GM21423 (cell line): ENCODE measurements at regions not wholly inside any gene's neighbourhood (a gene's known extent, or its start where the extent isn't known, plus 50 kb on each side); places are given as distances from the start of the nearest gene placed in this dataset.
"Not testable (repeated sequence)": the region's sequence is repeated elsewhere in the genome, so short reads cannot be mapped to it uniquely, and the experiment has no call there.

Experiments
- ATAC-seq: cut with Tn5 transposase; IDR thresholded peaks from one replicate; pipeline ENCODE4 v1.9.1; 2021; ENCODE audit warnings: mild to moderate bottlenecking, moderate library complexity; ENCODE audit not compliant: unreplicated experiment

- ATAC-seq = peak; percentile 39
Measured at GRCh38 chr1:146297781-146298574, 69.2 kb upstream of the NOTCH2NLA start.

DNA sequence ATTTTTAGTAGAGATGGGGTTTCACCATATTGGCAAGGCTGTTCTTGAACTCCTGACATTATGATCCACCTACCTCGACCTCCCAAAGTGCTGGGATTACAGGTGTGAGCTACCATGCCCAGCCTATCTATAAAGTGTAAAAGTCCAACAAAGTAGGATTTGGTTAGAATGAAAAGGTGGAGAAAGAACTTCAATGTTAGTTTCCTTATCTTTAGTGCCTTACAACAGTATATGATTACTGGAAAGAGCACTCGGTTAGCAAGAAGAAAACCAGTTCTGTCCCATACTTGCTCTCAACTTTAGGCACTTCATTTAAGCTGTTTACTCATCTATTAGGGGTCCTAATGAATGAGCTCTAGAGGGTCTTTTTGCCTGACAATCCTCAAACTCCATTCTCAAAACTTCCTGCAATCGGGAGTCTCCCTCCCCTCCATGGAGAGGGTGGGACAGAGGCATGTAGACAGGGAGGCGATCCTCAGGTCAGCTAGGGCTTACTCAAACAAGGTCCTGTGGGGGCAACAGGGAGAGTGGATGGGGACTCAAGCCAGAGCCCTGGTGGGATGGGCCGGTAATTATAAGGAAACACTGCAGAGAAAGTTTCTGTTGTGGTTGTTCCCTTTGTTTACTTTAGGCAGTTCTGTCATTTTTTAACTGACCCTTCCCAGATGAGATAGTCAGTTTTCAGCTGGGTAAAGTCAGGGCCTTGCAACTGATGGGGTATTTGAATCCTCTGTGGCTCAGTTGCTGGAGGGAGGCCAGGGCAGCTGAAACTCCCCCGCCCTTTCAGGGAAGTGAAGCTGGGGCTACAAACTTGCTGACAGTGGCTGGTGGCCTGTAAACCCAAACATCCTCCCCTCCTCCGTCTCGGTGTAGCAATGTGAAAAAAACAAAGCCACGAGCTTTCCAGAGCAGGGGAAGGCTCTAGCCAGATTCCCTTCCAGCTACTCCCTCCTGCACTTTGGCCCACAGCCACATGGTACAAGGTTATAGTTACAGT, 64.4 kb upstream of the NOTCH2NLA start:
- peak; percentile 44 for ATAC-seq

DNA sequence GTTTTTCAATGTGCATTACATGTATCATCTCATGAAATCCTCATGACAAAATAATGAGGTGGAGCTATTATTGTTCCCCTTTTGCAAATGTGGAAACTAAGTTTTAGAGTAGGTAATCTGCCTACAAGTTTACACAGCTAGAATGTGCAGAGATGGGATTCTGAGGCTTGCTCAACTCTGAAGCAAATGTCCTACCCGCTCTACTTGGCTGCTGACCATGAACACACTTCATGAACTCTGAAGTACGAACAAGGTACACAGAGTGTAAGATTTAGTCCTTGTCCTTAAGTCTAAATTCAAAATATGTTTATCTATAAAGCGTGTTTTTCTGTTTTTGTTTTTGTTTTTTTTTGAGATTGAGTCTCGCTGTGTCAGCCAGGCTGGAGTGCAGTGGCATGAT, 63.6 kb upstream of the NOTCH2NLA start:
- ATAC-seq = not testable (repeated sequence)

GRCh38 chr1:146287881-146288280, 59.1 kb upstream of the NOTCH2NLA start:
- not testable (repeated sequence) for ATAC-seq

DNA sequence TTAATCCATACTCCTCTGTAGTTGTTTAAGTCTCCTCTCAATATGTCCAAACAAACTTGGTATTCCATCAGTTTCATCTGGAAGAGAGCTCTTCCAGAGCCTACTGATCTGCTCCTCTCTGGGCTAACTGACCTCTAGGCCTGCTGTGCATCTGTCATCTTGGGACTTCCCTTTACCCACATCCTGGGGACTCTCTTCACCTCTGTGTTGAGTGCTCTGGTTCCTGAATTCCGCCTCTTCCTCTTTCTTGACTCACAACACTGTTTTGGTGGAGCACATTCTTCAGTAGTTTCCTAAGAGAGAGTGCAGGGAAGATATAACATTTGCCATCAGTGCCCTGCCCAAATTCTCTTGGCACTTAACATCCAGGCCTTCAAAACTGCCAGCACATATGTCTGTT, 55.9 kb upstream of the NOTCH2NLA start:
- ATAC-seq = peak; percentile 46

- peak; percentile 26 for ATAC-seq
Measured at GRCh38 chr1:146283527-146283880, 54.7 kb upstream of the NOTCH2NLA start.

GRCh38 chr1:146282807-146283526, 54.1 kb upstream of the NOTCH2NLA start:
- peak; percentile 68 for ATAC-seq

DNA sequence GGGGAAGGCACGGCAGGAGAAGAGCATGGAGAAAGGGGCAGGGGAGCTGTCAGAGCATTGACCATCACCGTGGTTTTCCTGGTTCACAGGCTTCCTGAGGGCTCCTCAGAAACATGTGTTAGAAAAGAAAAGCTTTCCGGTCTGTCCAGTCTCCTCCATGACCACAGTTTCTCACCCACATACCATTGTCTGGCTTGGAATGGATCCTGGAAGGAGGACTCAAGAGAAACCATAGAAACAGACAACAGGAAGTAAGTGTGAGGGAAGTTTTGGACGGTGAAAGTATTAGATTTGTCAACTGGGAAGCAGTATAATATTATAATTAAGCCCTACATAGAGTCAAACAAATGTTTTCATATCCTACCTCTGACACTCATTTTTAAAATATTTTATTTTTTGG, 52.7 kb upstream of the NOTCH2NLA start:
- not testable (repeated sequence) for ATAC-seq

GRCh38 chr1:146278758-146279157, 49.9 kb upstream of the NOTCH2NLA start:
- not testable (repeated sequence) for ATAC-seq
